ENCODE measurements at regions not wholly inside any gene's neighbourhood (a gene's known extent, or its start where the extent isn't known, plus 50 kb on each side); places are given as distances from the start of the nearest gene placed in this dataset.

GRCh38 chr10:29370097-29371092 is 81.5 kb downstream of the LYZL1 start:
- TF ChIP-seq, protein P1, sequence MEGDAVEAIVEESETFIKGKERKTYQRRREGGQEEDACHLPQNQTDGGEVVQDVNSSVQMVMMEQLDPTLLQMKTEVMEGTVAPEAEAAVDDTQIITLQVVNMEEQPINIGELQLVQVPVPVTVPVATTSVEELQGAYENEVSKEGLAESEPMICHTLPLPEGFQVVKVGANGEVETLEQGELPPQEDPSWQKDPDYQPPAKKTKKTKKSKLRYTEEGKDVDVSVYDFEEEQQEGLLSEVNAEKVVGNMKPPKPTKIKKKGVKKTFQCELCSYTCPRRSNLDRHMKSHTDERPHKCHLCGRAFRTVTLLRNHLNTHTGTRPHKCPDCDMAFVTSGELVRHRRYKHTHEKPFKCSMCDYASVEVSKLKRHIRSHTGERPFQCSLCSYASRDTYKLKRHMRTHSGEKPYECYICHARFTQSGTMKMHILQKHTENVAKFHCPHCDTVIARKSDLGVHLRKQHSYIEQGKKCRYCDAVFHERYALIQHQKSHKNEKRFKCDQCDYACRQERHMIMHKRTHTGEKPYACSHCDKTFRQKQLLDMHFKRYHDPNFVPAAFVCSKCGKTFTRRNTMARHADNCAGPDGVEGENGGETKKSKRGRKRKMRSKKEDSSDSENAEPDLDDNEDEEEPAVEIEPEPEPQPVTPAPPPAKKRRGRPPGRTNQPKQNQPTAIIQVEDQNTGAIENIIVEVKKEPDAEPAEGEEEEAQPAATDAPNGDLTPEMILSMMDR (optimal IDR thresholded peaks at IDR 0.05 in 1 of 3, IDR thresholded peaks at IDR 0.05 in 1 of 3, conservative IDR thresholded peaks at IDR 0.05 in 1 of 3; ENCODE audit: extremely low read depth in 1 of 3, insufficient read depth in 2 of 3, low read length in 3 of 3), result no peak
- no peak for TF ChIP-seq EZH2 (IDR thresholded peaks at IDR 0.05; ENCODE audit: low read length)

Data from keratinocyte (primary cell).